Neural cell (in vitro differentiated cells): ENCODE measurements at regions not wholly inside any gene's neighbourhood (a gene's known extent, or its start where the extent isn't known, plus 50 kb on each side); places are given as distances from the start of the nearest gene placed in this dataset.
"Not testable (repeated sequence)": the region's sequence is repeated elsewhere in the genome, so short reads cannot be mapped to it uniquely, and the experiment has no call there.

Experiments
- H2AFZ ChIP-seq: fragments of 200-600, 300-800 bp; sonication (generic), shearing (Covaris generic); 2 replicates; pipeline ENCODE4 v1.6.0; 2014; ENCODE audit warnings: low read depth, mild to moderate bottlenecking, antibody characterized with exemption, low read length, moderate library complexity
- H3F3A ChIP-seq: fragments of 200-600 bp; shearing (Covaris generic); 2 replicates; pipeline ENCODE4 v1.6.1; 2016; ENCODE audit warnings: mild to moderate bottlenecking, moderate library complexity, mixed read lengths, antibody characterized with exemption, low read length; ENCODE audit not compliant: insufficient read depth, poor library complexity, severe bottlenecking
- H3K27ac ChIP-seq: fragments of 200-600, 300-800 bp; sonication (generic), shearing (Covaris generic); 2 replicates; pipeline ENCODE4 v1.5.1; 2014; ENCODE audit warnings: mild to moderate bottlenecking, low read length, moderate library complexity
- H3K27me3 ChIP-seq: fragments of 300-800, 200-600 bp; sonication (generic), shearing (Covaris generic); 2 replicates; pipeline ENCODE4 v1.6.0; 2014; ENCODE audit warnings: mild to moderate bottlenecking, low read depth, low read length, moderate library complexity; ENCODE audit not compliant: insufficient read depth
- H3K36me3 ChIP-seq: fragments of 300-800, 200-600 bp; sonication (generic), shearing (Covaris generic); 2 replicates; pipeline ENCODE4 v1.5.1; 2014; ENCODE audit warnings: mild to moderate bottlenecking, antibody characterized with exemption, low read length, moderate library complexity; ENCODE audit not compliant: insufficient read depth
- H3K4me2 ChIP-seq: fragments of 300-800, 200-600 bp; sonication (generic), shearing (Covaris generic); 2 replicates; pipeline ENCODE4 v1.6.0; 2014; ENCODE audit warnings: mild to moderate bottlenecking, low read length
- H3K4me3 ChIP-seq: fragments of 300-800, 200-600 bp; sonication (generic), shearing (Covaris generic); 2 replicates; pipeline ENCODE4 v1.5.1; 2014; ENCODE audit warnings: mild to moderate bottlenecking, low read length, moderate library complexity
- H3K79me2 ChIP-seq: fragments of 200-600 bp; shearing (Covaris generic); replicated peaks from 2 replicates; pipeline ENCODE4 v1.6.0; 2014; ENCODE audit warnings: mild to moderate bottlenecking, low read length, moderate library complexity; ENCODE audit not compliant: insufficient read depth
- H3K9ac ChIP-seq: fragments of 300-800, 200-600 bp; sonication (generic), shearing (Covaris generic); 2 replicates; pipeline ENCODE4 v1.6.1; 2016; ENCODE audit warnings: mild to moderate bottlenecking, low read length, mixed read lengths
- H3K9me2 ChIP-seq: fragments of 200-600 bp; shearing (Covaris generic); 2 replicates; pipeline ENCODE4 v1.6.1; 2016; ENCODE audit warnings: mild to moderate bottlenecking, low read length, mixed read lengths; ENCODE audit not compliant: insufficient read depth
- H3K9me3 ChIP-seq: fragments of 200-600, 300-800 bp; sonication (generic), shearing (Covaris generic); 2 replicates; pipeline ENCODE4 v1.6.1; 2016; ENCODE audit warnings: mild to moderate bottlenecking, mixed run types, low read length, moderate library complexity, mixed read lengths
- H4K20me1 ChIP-seq: fragments of 200-600 bp; shearing (Covaris generic); 2 replicates; pipeline ENCODE4 v1.6.1; 2016; ENCODE audit warnings: mild to moderate bottlenecking, mixed run types; ENCODE audit not compliant: insufficient read depth
- CTCF ChIP-seq: fragments of 450-650 bp; IDR thresholded peaks from 2 replicates; pipeline ENCODE4 v1.5.1; 2014; ENCODE audit warnings: antibody characterized with exemption, mild to moderate bottlenecking, moderate library complexity; ENCODE audit not compliant: poor library complexity, severe bottlenecking
- EP300 ChIP-seq: fragments of 450-650 bp; conservative IDR thresholded peaks from 2 replicates; pipeline ENCODE4 v1.6.1; 2014; ENCODE audit warnings: antibody characterized with exemption, mild to moderate bottlenecking, moderate library complexity; ENCODE audit not compliant: poor library complexity, severe bottlenecking
- EZH2 ChIP-seq: fragments of 200-600, 300-800 bp; shearing (Covaris generic), sonication (generic); IDR thresholded peaks from 2 replicates; pipeline ENCODE4 v1.6.1; 2014; ENCODE audit warnings: antibody characterized with exemption, low read length, borderline replicate concordance, mild to moderate bottlenecking; ENCODE audit not compliant: insufficient read depth, poor library complexity, severe bottlenecking
- MXI1 ChIP-seq: fragments of 450-650 bp; conservative IDR thresholded peaks from 2 replicates; pipeline ENCODE4 v1.6.1; 2014; ENCODE audit warnings: antibody characterized with exemption, mild to moderate bottlenecking; ENCODE audit not compliant: poor library complexity, severe bottlenecking
- POLR2AphosphoS5 ChIP-seq: IDR thresholded peaks from 2 replicates; pipeline ENCODE4 v1.6.1; 2012
- RAD21 ChIP-seq: fragments of 450-650 bp; conservative IDR thresholded peaks from 2 replicates; pipeline ENCODE4 v1.6.1; 2014; ENCODE audit warnings: antibody characterized with exemption, mild to moderate bottlenecking, moderate library complexity
- REST ChIP-seq: IDR thresholded peaks from 2 replicates; pipeline ENCODE4 v1.6.1; 2012; ENCODE audit warnings: borderline replicate concordance
- SMC3 ChIP-seq: fragments of 450-650 bp; conservative IDR thresholded peaks from 2 replicates; pipeline ENCODE4 v1.6.1; 2014; ENCODE audit warnings: antibody characterized with exemption, mild to moderate bottlenecking, moderate library complexity; ENCODE audit not compliant: poor library complexity
- TAF1 ChIP-seq: IDR thresholded peaks from 2 replicates; pipeline ENCODE4 v1.6.1; 2012; ENCODE audit warnings: low read depth

- Histone ChIP-seq H3K4me3 (no peak overlapping the region), H3K27me3 (no peaks in the 10 kb centered on the region), H3K36me3 (no peaks in the 10 kb centered on the region), H3K9ac (no peak overlapping the region), H3K27ac (no peak overlapping the region), H3K79me2 (no peaks in the 10 kb centered on the region), H2AFZ (no peak overlapping the region), H3F3A (no peaks in the 10 kb centered on the region), H3K9me2 (no peaks in the 10 kb centered on the region), H3K9me3 (no peaks in the 10 kb centered on the region), H4K20me1 (no peaks in the 10 kb centered on the region), H3K4me2 (no peak overlapping the region)
- TF ChIP-seq REST (no peak), TAF1 (no peak), CTCF (no peak), RAD21 (no peak)
Observed at GRCh38 chr4:166202991-166203390, 330.0 kb downstream of the TLL1 start.

DNA sequence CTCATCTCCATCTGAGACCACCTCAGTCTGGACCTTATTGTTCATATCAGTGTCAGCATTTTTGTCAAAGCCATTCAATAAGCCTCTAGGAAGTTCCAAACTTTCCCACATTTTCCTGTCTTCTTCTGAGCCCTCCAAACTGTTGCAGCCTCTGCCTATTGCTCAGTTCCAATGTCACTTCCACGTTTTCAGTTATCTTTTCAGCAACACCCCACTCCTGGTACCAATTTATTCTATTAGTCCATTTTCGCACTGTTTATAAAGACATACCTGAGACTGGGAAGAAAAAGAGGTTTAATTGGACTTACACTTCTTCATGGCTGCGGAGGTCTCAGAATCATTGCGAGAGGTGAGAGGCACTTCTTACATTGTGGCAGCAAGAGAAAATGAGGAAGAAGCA, 339.3 kb downstream of the TLL1 start:
- not testable (repeated sequence) for H3K36me3 ChIP-seq, H4K20me1 ChIP-seq, H2AFZ ChIP-seq, H3K27me3 ChIP-seq, H3F3A ChIP-seq, H3K27ac ChIP-seq, H3K9me2 ChIP-seq, H3K9me3 ChIP-seq, H3K4me2 ChIP-seq, H3K4me3 ChIP-seq, H3K9ac ChIP-seq, H3K79me2 ChIP-seq

- Histone ChIP-seq H3K36me3 (no peaks in the 10 kb centered on the region), H3K9me2 (no peaks in the 10 kb centered on the region), H3F3A (no peaks in the 10 kb centered on the region), H3K27me3 (no peaks in the 10 kb centered on the region), H3K4me2 (no peak overlapping the region), H3K9me3 (no peaks in the 10 kb centered on the region), H2AFZ (no peak overlapping the region), H3K9ac (no peak overlapping the region), H3K27ac (no peak overlapping the region), H3K4me3 (no peak overlapping the region), H3K79me2 (no peaks in the 10 kb centered on the region), H4K20me1 (no peaks in the 10 kb centered on the region)
- TF ChIP-seq POLR2AphosphoS5: no peak
- TF ChIP-seq SMC3: no peak
- TF ChIP-seq EZH2: no peak
- no peak for TF ChIP-seq EP300
- TF ChIP-seq CTCF: no peak
- TF ChIP-seq REST: no peak
- no peak for TF ChIP-seq TAF1
- no peak for TF ChIP-seq MXI1
- no peak for TF ChIP-seq RAD21
Observed at GRCh38 chr4:166222271-166222670, 349.2 kb downstream of the TLL1 start.
